ENCODE measurements at regions not wholly inside any gene's neighbourhood (a gene's known extent, or its start where the extent isn't known, plus 50 kb on each side); places are given as distances from the start of the nearest gene placed in this dataset.

GRCh38 chr12:5197656-5198055 lies 154.0 kb downstream of the KCNA5 start:
- Histone ChIP-seq H3K4me3 (ENCODE audit: low read depth, low read length) (no peak overlapping the region), H3K4me1 (peaks cover 15% of the 10 kb centered on the region), H3K27me3 (replicated peaks; ENCODE audit: control insufficient read depth, insufficient read depth, low read length) (no peaks in the 10 kb centered on the region), H3K36me3 (ENCODE audit: control insufficient read depth, insufficient read depth, low read length) (0 out of 2 replicates have a peak, but pooled peaks cover 1% of the 10 kb centered on the region), H3K9me3 (peaks cover 3% of the 10 kb centered on the region; the same call in 1 of the 2 replicates)
- TF ChIP-seq CTCF (IDR thresholded peaks at IDR 0.05; ENCODE audit: insufficient read depth in 1 of 2, low read depth in 1 of 2, low read length in 1 of 2, severe bottlenecking in 1 of 2, unreplicated experiment in 1 of 2): no peak
- peaks cover 17% of the 10 kb centered on the region for H3K4me1 Mint-ChIP-seq (ENCODE audit: low read depth, unreplicated experiment)
- no peak for DNase-seq
- peaks cover 5% of the 10 kb centered on the region for H3K36me3 Mint-ChIP-seq (ENCODE audit: insufficient read depth, unreplicated experiment)
- POLR2A ChIA-PET: no interaction called here
- CTCF ChIA-PET: no interaction called here
- no peak overlapping the region for H3K4me3 Mint-ChIP-seq (ENCODE audit: unreplicated experiment)
- BruUV-seq (replicated peaks): no TSS peak
- intact Hi-C loops (cut with micrococcal nuclease; ENCODE audit: unreplicated experiment): no loop called here
- H3K27me3 Mint-ChIP-seq (ENCODE audit: insufficient read depth, unreplicated experiment): no peaks in the 10 kb centered on the region
- H3K9me3 Mint-ChIP-seq (ENCODE audit: unreplicated experiment): no peaks in the 10 kb centered on the region
- no peak overlapping the region for H3K27ac Mint-ChIP-seq (ENCODE audit: unreplicated experiment)

DNA sequence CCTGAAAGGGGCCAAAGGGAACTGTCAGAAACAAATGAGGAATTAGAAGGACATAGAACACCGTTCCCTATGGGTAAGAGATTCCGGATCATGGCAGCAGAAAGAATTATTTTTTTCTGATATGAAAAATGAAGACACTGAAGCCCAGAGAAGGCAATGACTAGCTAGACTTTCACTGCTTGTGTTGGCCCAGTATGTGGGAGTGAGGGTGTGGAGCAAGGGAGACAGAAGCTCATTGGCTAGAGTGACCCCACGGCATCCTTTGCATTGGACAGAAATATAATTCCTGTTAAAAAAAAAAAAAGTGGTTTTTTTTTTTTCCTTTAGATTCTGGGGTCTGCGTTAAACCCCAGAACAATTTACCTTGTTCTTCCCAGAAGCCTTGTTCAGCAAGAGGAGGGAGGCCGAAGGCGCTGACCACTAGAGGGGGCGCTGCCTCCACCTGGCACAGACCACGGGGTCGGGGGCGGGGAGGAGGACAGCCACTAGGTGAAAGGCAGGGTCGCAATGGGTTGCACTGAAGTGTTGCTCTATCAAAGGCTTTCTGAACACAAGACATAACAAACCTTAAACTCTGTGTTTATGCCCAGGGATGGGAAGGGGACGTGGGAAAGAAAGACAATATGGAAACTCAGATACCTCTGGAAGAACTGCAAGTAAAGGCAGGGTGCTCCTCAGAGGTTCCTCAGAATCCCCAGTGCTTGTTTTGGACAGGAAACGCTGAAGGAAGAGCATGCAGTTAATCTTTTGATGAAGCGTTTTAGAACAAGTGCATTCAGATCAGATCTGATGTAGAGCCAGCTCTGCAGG lies 156.8 kb downstream of the KCNA5 start:
- intact Hi-C loops (cut with micrococcal nuclease; ENCODE audit: unreplicated experiment): loop anchor here (1.0 to 10.0 kb wide), 3 partner anchors 92 to 444 kb away; no protein-coding TSS in a partner anchor
- CTCF ChIA-PET: interaction anchor here (0.6 to 2.5 kb wide), 14 partner anchors 20 to 698 kb away, joined by 3 to 17 read pairs (median 4); partner anchors contain the start of gene NTF3
- no peak overlapping the region for H3K4me3 Mint-ChIP-seq (ENCODE audit: unreplicated experiment)
- TF ChIP-seq CTCF (IDR thresholded peaks at IDR 0.05; ENCODE audit: insufficient read depth in 1 of 2, low read depth in 1 of 2, low read length in 1 of 2, severe bottlenecking in 1 of 2, unreplicated experiment in 1 of 2): peak; percentile 97
- DNase-seq: peak; percentile 85 to 91
- no peaks in the 10 kb centered on the region for H3K27me3 ChIP-seq (replicated peaks; ENCODE audit: control insufficient read depth, insufficient read depth, low read length)
- no peaks in the 10 kb centered on the region for H3K27me3 Mint-ChIP-seq (ENCODE audit: insufficient read depth, unreplicated experiment)
- H3K36me3 Mint-ChIP-seq (ENCODE audit: insufficient read depth, unreplicated experiment): peaks cover 5% of the 10 kb centered on the region
- peaks cover 36% of the 10 kb centered on the region for H3K4me1 Mint-ChIP-seq (ENCODE audit: low read depth, unreplicated experiment)
- H3K27ac Mint-ChIP-seq (ENCODE audit: unreplicated experiment): peak overlapping the region; percentile 31
- POLR2A ChIA-PET: interaction anchor here (0.7 kb wide), 1 partner anchor 192 kb away, joined by 5 read pairs; no protein-coding TSS in a partner anchor
- peaks cover 33% of the 10 kb centered on the region for H3K4me1 ChIP-seq
- H3K36me3 ChIP-seq (ENCODE audit: control insufficient read depth, insufficient read depth, low read length): 0 out of 2 replicates have a peak, but pooled peaks cover 1% of the 10 kb centered on the region
- no peak overlapping the region for H3K4me3 ChIP-seq (ENCODE audit: low read depth, low read length)
- H3K9me3 Mint-ChIP-seq (ENCODE audit: unreplicated experiment): peaks cover 8% of the 10 kb centered on the region
- no TSS peak for BruUV-seq (replicated peaks)
- peaks cover under 1% of the 10 kb centered on the region; the same call in 1 of the 2 replicates for H3K9me3 ChIP-seq

GRCh38 chr12:5201554-5202218 lies 158.0 kb downstream of the KCNA5 start:
- CTCF ChIA-PET: interaction anchor here (1.2 to 2.5 kb wide), 3 partner anchors 230 to 241 kb away, joined by 3 to 17 read pairs (median 9); partner anchors contain the start of gene NTF3
- Histone ChIP-seq H3K4me3 (ENCODE audit: low read depth, low read length) (no peak overlapping the region), H3K4me1 (peaks cover 33% of the 10 kb centered on the region), H3K9me3 (no peaks in the 10 kb centered on the region), H3K27me3 (replicated peaks; ENCODE audit: control insufficient read depth, insufficient read depth, low read length) (no peaks in the 10 kb centered on the region), H3K36me3 (ENCODE audit: control insufficient read depth, insufficient read depth, low read length) (0 out of 2 replicates have a peak, but pooled peaks cover 1% of the 10 kb centered on the region)
- Mint-ChIP-seq H3K36me3 (ENCODE audit: insufficient read depth, unreplicated experiment) (peaks cover 5% of the 10 kb centered on the region), H3K27ac (ENCODE audit: unreplicated experiment) (peak overlapping the region; percentile 57), H3K4me1 (ENCODE audit: low read depth, unreplicated experiment) (peaks cover 36% of the 10 kb centered on the region), H3K4me3 (ENCODE audit: unreplicated experiment) (no peak overlapping the region), H3K9me3 (ENCODE audit: unreplicated experiment) (peaks cover 8% of the 10 kb centered on the region), H3K27me3 (ENCODE audit: insufficient read depth, unreplicated experiment) (no peaks in the 10 kb centered on the region)
- POLR2A ChIA-PET: no interaction called here
- DNase-seq: no peak
- no peak for TF ChIP-seq CTCF (IDR thresholded peaks at IDR 0.05; ENCODE audit: insufficient read depth in 1 of 2, low read depth in 1 of 2, low read length in 1 of 2, severe bottlenecking in 1 of 2, unreplicated experiment in 1 of 2)
- BruUV-seq (replicated peaks): no TSS peak
- intact Hi-C loops (cut with micrococcal nuclease; ENCODE audit: unreplicated experiment): loop anchor here (2.0 to 10.0 kb wide), 3 partner anchors 91 to 443 kb away; no protein-coding TSS in a partner anchor
